A549 (cell line): ENCODE measurements at regions not wholly inside any gene's neighbourhood (a gene's known extent, or its start where the extent isn't known, plus 50 kb on each side); places are given as distances from the start of the nearest gene placed in this dataset.

ENCODE experiments used
- ATAC-seq, 2 experiments: fragments of 200-7000 bp in 1 of 2; fragments of >200 bp in 1 of 2; cut with Nextera tagmentation in 1 of 2; cut with Tn5 transposase in 1 of 2; 3 replicates each; pipeline versions ENCODE4 v1.8.0 to v1.9.1; 2018 to 2020; ENCODE audit warnings: mild to moderate bottlenecking in 1 of 2, moderate library complexity in 1 of 2
- CTCF ChIA-PET: fragments of 300-600 bp; sonication (Branson Sonifier 250); formaldehyde crosslinking; extraction: SDS; loops from one replicate; lab custom pipeline; 2021; ENCODE audit warnings: antibody characterized with exemption, inconsistent platforms; lab: Yijun Ruan, JAX
- POLR2A ChIA-PET: fragments of 350-600 bp; formaldehyde crosslinking; extraction: SDS; loops from one replicate; lab custom pipeline; 2021; ENCODE audit warnings: antibody characterized with exemption, inconsistent platforms; lab: Yijun Ruan, JAX
- DNase-seq, 2 experiments: peaks; one replicate each; pipeline versions ENCODE4 v3.0.0 to v3.0.0-alpha.2; 2011 to 2016; ENCODE audit warnings: low read depth in 1 of 2, low spot score in 1 of 2
- FAIRE-seq: peaks from 2 replicates; lab custom pipeline; 2011; peaks lifted over from hg19 to GRCh38; lab: Jason Lieb, UNC
- H3K27ac ChIP-seq, 2 experiments: fragments of >200 bp; sonication (Bioruptor Twin); formaldehyde crosslinking; 3 replicates each; pipeline ENCODE4 v1.5.1; 2016 to 2017
- H3K4me1 ChIP-seq: fragments of >200 bp; sonication (Bioruptor Twin); formaldehyde crosslinking; 3 replicates; pipeline ENCODE4 v1.6.1; 2016
- H3K4me2 ChIP-seq: fragments of >200 bp; sonication (Bioruptor Twin); formaldehyde crosslinking; 3 replicates; pipeline ENCODE4 v1.6.1; 2016
- H3K4me3 ChIP-seq: fragments of >200 bp; sonication (Bioruptor Twin); formaldehyde crosslinking; 3 replicates; pipeline ENCODE4 v1.5.1; 2016
- H3K9me3 ChIP-seq: fragments of >200 bp; sonication (Bioruptor Twin); formaldehyde crosslinking; 3 replicates; pipeline ENCODE4 v1.6.1; 2016
- ATOH8 ChIP-seq: fragments of 250-450 bp; sonication (Bioruptor Pico); IDR thresholded peaks from 2 replicates; pipeline ENCODE4 v1.5.0; 2020; ENCODE audit warnings: low read depth, mild to moderate bottlenecking, moderate library complexity
- BCL3 ChIP-seq: fragments of >200 bp; sonication (Bioruptor Twin); formaldehyde crosslinking; IDR thresholded peaks from 3 replicates; pipeline ENCODE4 v1.6.1; 2016
- CHD4 ChIP-seq: fragments of 200-600 bp; sonication (generic); IDR thresholded peaks from 2 replicates; pipeline ENCODE4 v1.6.1; 2016; ENCODE audit warnings: antibody characterized with exemption, mild to moderate bottlenecking, borderline replicate concordance
- E2F6 ChIP-seq: IDR thresholded peaks from 2 replicates; pipeline ENCODE4 v1.6.1; 2012; ENCODE audit warnings: low read depth, borderline replicate concordance
- EHF ChIP-seq: fragments of 250-450 bp; sonication (Bioruptor Pico); IDR thresholded peaks from 2 replicates; pipeline ENCODE4 v1.5.0; 2020; ENCODE audit warnings: mild to moderate bottlenecking
- EP300 ChIP-seq, 2 experiments: fragments of >200 bp; sonication (Bioruptor Twin); formaldehyde crosslinking; IDR thresholded peaks; 2 replicates in 1 of 2; 3 replicates in 1 of 2; pipeline ENCODE4 v1.6.1; 2016 to 2017
- ESRRA ChIP-seq: fragments of 150-350 bp; IDR thresholded peaks from 2 replicates; pipeline ENCODE4 v1.6.1; 2014; ENCODE audit warnings: mild to moderate bottlenecking, low read length, borderline replicate concordance
- FOSB ChIP-seq: fragments of 250-450 bp; sonication (Bioruptor Pico); IDR thresholded peaks from 2 replicates; pipeline ENCODE4 v1.5.0; 2020; ENCODE audit warnings: mild to moderate bottlenecking, moderate library complexity
- GATA3 ChIP-seq: IDR thresholded peaks from 2 replicates; pipeline ENCODE4 v1.6.1; 2012; ENCODE audit warnings: borderline replicate concordance
- HOXA7 ChIP-seq: fragments of 250-450 bp; sonication (Bioruptor Pico); IDR thresholded peaks from 2 replicates; pipeline ENCODE4 v1.5.0; 2020; ENCODE audit warnings: mild to moderate bottlenecking, moderate library complexity
- JUN ChIP-seq, 2 experiments: fragments of >200 bp; sonication (Bioruptor Twin); formaldehyde crosslinking; IDR thresholded peaks; 2 replicates in 1 of 2; 3 replicates in 1 of 2; pipeline ENCODE4 v1.6.1; 2016 to 2017
- KDM1A ChIP-seq: fragments of 200-600 bp; sonication (generic); IDR thresholded peaks from 2 replicates; pipeline ENCODE4 v1.6.1; 2016; ENCODE audit warnings: low read depth, mild to moderate bottlenecking
- KDM5A ChIP-seq: fragments of 200-600 bp; sonication (generic); IDR thresholded peaks from 2 replicates; pipeline ENCODE4 v1.6.1; 2016; ENCODE audit warnings: antibody characterized with exemption, mild to moderate bottlenecking
- MAZ ChIP-seq: fragments of 150-350 bp; IDR thresholded peaks from 2 replicates; pipeline ENCODE4 v1.6.1; 2014; ENCODE audit warnings: antibody characterized with exemption, low read depth, low read length, borderline replicate concordance
- NFE2L2 ChIP-seq: fragments of 150-350 bp; conservative IDR thresholded peaks from 2 replicates; pipeline ENCODE4 v1.6.1; 2014; ENCODE audit warnings: low read length
- NPAS2 ChIP-seq: fragments of 250-450 bp; sonication (Bioruptor Pico); IDR thresholded peaks from 2 replicates; pipeline ENCODE4 v1.8.0; 2022; ENCODE audit warnings: mild to moderate bottlenecking, moderate library complexity, borderline replicate concordance
- POLR2A ChIP-seq: IDR thresholded peaks from 2 replicates; pipeline ENCODE4 v1.6.1; 2012; ENCODE audit warnings: mild to moderate bottlenecking, low read length
- REST ChIP-seq: fragments of 200-600 bp; sonication (generic); IDR thresholded peaks from 2 replicates; pipeline ENCODE4 v1.6.1; 2016; ENCODE audit warnings: antibody characterized with exemption, mild to moderate bottlenecking, moderate library complexity
- SMC3 ChIP-seq: fragments of >200 bp; sonication (Bioruptor Twin); formaldehyde crosslinking; IDR thresholded peaks from 3 replicates; pipeline ENCODE4 v1.6.1; 2018; ENCODE audit warnings: inconsistent platforms
- ZFP36 ChIP-seq: fragments of 450-650 bp; IDR thresholded peaks from 2 replicates; pipeline ENCODE4 v1.6.1; 2014; ENCODE audit warnings: borderline replicate concordance; ENCODE audit not compliant: partially characterized antibody
- WGBS: methylation state at CpG from one replicate; pipeline ENCODE4 v1.1.6; 2017; ENCODE audit errors: missing lambda C conversion rate; 5-methylcytosine and 5-hydroxymethylcytosine counted together

GRCh38 chr20:41892031-41892430 lies 273.9 kb upstream of the CHD6 start:
- CTCF ChIA-PET, result no interaction called here
- Histone ChIP-seq H3K27ac (no peak overlapping the region), H3K4me2 (no peak overlapping the region), H3K4me1 (no peaks in the 10 kb centered on the region), H3K4me3 (no peak overlapping the region), H3K9me3 (no peaks in the 10 kb centered on the region)
- FAIRE-seq (no peak), ATAC-seq (no peak), DNase-seq (no peak)
- POLR2A ChIA-PET, result no interaction called here
- TF ChIP-seq ZFP36, result no peak
- TF ChIP-seq EHF (CRISPR knock-in tag), result no peak
- no peak for TF ChIP-seq MAZ
- TF ChIP-seq POLR2A, result no peak
- TF ChIP-seq FOSB (CRISPR knock-in tag), result no peak
- TF ChIP-seq SMC3, result no peak
- no peak for TF ChIP-seq KDM5A
- no peak for TF ChIP-seq CHD4
- no peak for TF ChIP-seq BCL3
- TF ChIP-seq ATOH8, result no peak
- no peak for TF ChIP-seq JUN (IDR thresholded peaks at IDR 0.05)
- TF ChIP-seq KDM1A, result no peak
- no peak for TF ChIP-seq NFE2L2
- no peak for TF ChIP-seq HOXA7 (CRISPR knock-in tag)
- no peak for TF ChIP-seq NPAS2
- TF ChIP-seq EP300 (IDR thresholded peaks at IDR 0.05), result no peak
- WGBS, result 1% methylated on average over 5 of the region's 5 CpGs

GRCh38 chr20:41889844-41890224 lies 271.7 kb upstream of the CHD6 start:
- no peak for FAIRE-seq
- DNase-seq, result no peak
- no peaks in the 10 kb centered on the region for H3K9me3 ChIP-seq
- ChIA-PET POLR2A (no interaction called here), CTCF (interaction anchor here (1.2 kb wide), 1 partner anchor 9 kb away, joined by 3 read pairs; no protein-coding TSS in a partner anchor)
- H3K4me1 ChIP-seq, result no peaks in the 10 kb centered on the region
- no peak for ATAC-seq
- TF ChIP-seq E2F6 (no peak), REST (no peak), ESRRA (no peak), GATA3 (no peak)
- H3K4me3 ChIP-seq, result no peak overlapping the region
- 4% methylated on average over 4 of the region's 4 CpGs for WGBS
- H3K4me2 ChIP-seq, result no peak overlapping the region
- H3K27ac ChIP-seq, result no peak overlapping the region
